GM23338 (cell line): ENCODE measurements at regions not wholly inside any gene's neighbourhood (a gene's known extent, or its start where the extent isn't known, plus 50 kb on each side); places are given as distances from the start of the nearest gene placed in this dataset.

Experiments
- ATAC-seq: fragments of 200-7000 bp; cut with Tn5 transposase; 3 replicates; pipeline ENCODE4 v1.9.1; 2020
- DNase-seq: peaks from one replicate; pipeline ENCODE4 v3.0.0-alpha.2; 2015; ENCODE audit warnings: low spot score
- H2AFZ ChIP-seq: fragments of 200-600 bp; sonication (generic); 2 replicates; pipeline ENCODE4 v1.8.0; 2016; ENCODE audit warnings: antibody characterized with exemption, mild to moderate bottlenecking, moderate library complexity
- H3F3A ChIP-seq: fragments of 200-600 bp; sonication (generic); replicated peaks from 2 replicates; pipeline ENCODE4 v1.8.0; 2017; ENCODE audit warnings: antibody characterized with exemption, mixed run types, low read depth
- H3K27ac ChIP-seq: fragments of 200-600 bp; sonication (generic); 2 replicates; pipeline ENCODE4 v1.6.1; 2016; ENCODE audit warnings: low read depth
- H3K27me3 ChIP-seq: fragments of 200-600 bp; sonication (generic); 2 replicates; pipeline ENCODE4 v1.8.0; 2016; ENCODE audit warnings: mild to moderate bottlenecking, mixed run types, moderate library complexity; ENCODE audit not compliant: insufficient read depth
- H3K36me3 ChIP-seq: fragments of 200-600 bp; sonication (generic); 2 replicates; pipeline ENCODE4 v1.8.0; 2016; ENCODE audit warnings: mild to moderate bottlenecking; ENCODE audit not compliant: insufficient read depth
- H3K4me1 ChIP-seq: fragments of 200-600 bp; sonication (generic); 2 replicates; pipeline ENCODE4 v1.8.0; 2016; ENCODE audit warnings: mild to moderate bottlenecking, moderate library complexity; ENCODE audit not compliant: insufficient read depth
- H3K4me2 ChIP-seq: fragments of 200-600 bp; sonication (generic); 2 replicates; pipeline ENCODE4 v1.7.1; 2017; ENCODE audit warnings: mixed run types
- H3K4me3 ChIP-seq: fragments of 200-600 bp; sonication (generic); 2 replicates; pipeline ENCODE4 v1.6.1; 2016; ENCODE audit warnings: mixed run types
- H3K79me2 ChIP-seq: fragments of 200-600 bp; sonication (generic); replicated peaks from 2 replicates; pipeline ENCODE4 v1.8.0; 2017; ENCODE audit warnings: mild to moderate bottlenecking; ENCODE audit not compliant: insufficient read depth
- H3K9me2 ChIP-seq: fragments of 200-600 bp; sonication (generic); 2 replicates; pipeline ENCODE4 v1.8.0; 2017; ENCODE audit not compliant: insufficient read depth
- H4K20me1 ChIP-seq: fragments of 200-600 bp; sonication (generic); replicated peaks from 2 replicates; pipeline ENCODE4 v1.8.0; 2017; ENCODE audit warnings: mild to moderate bottlenecking; ENCODE audit not compliant: insufficient read depth
- H3K27ac Mint-ChIP-seq: 2 replicates; pipeline ENCODE4 v1.8.0; 2020; ENCODE audit warnings: inconsistent platforms, mild to moderate bottlenecking, moderate library complexity, mixed read lengths
- H3K27me3 Mint-ChIP-seq: 3 replicates; pipeline ENCODE4 v1.8.0; 2022; ENCODE audit warnings: low read depth, mild to moderate bottlenecking, moderate library complexity, mixed read lengths, inconsistent platforms; ENCODE audit not compliant: insufficient read depth, poor library complexity
- H3K36me3 Mint-ChIP-seq: 3 replicates; pipeline ENCODE4 v1.8.0; 2021; ENCODE audit warnings: low read depth, mild to moderate bottlenecking, inconsistent platforms, moderate library complexity, mixed read lengths
- H3K4me1 Mint-ChIP-seq: 3 replicates; pipeline ENCODE4 v1.8.0; 2020; ENCODE audit warnings: mild to moderate bottlenecking, inconsistent platforms, mixed read lengths
- H3K4me3 Mint-ChIP-seq: 3 replicates; pipeline ENCODE4 v1.8.0; 2021; ENCODE audit warnings: moderate library complexity, mild to moderate bottlenecking, inconsistent platforms, mixed read lengths
- H3K9me3 Mint-ChIP-seq: 3 replicates; pipeline ENCODE4 v1.8.0; 2020; ENCODE audit warnings: moderate library complexity, mild to moderate bottlenecking, inconsistent platforms, mixed read lengths
- CREB1 ChIP-seq: fragments of 250-450 bp; sonication (Bioruptor Pico); IDR thresholded peaks from 2 replicates; pipeline ENCODE4 v1.5.0; 2020; ENCODE audit warnings: low read depth, mild to moderate bottlenecking, moderate library complexity
- CTCF ChIP-seq, 2 experiments: fragments of 200-600 bp in 1 of 2; sonication (generic) in 1 of 2; conservative IDR thresholded peaks; 2 replicates each; pipeline versions ENCODE4 v1.5.1 to v1.6.1; 2016 to 2017; ENCODE audit warnings: antibody characterized with exemption in 2 of 2, low read depth in 2 of 2, mild to moderate bottlenecking in 2 of 2, moderate library complexity in 1 of 2
- ETS1 ChIP-seq: IDR thresholded peaks from 2 replicates; pipeline ENCODE4 v1.6.1; 2016; ENCODE audit warnings: antibody characterized with exemption
- EZH2phosphoT487 ChIP-seq: fragments of 200-600 bp; sonication (generic); IDR thresholded peaks from one replicate; pipeline ENCODE4 v1.8.1; 2018; ENCODE audit warnings: antibody characterized with exemption; ENCODE audit not compliant: unreplicated experiment
- NANOG ChIP-seq: IDR thresholded peaks from 2 replicates; pipeline ENCODE4 v1.6.1; 2016; ENCODE audit warnings: antibody characterized with exemption, borderline replicate concordance
- ZNF462 ChIP-seq: fragments of 250-450 bp; sonication (Bioruptor Pico); IDR thresholded peaks from 2 replicates; pipeline ENCODE4 v1.5.0; 2020; ENCODE audit warnings: mild to moderate bottlenecking, moderate library complexity

- no peak for TF ChIP-seq ZNF462 (CRISPR knock-in tag)
- no peak for TF ChIP-seq EZH2phosphoT487
- TF ChIP-seq NANOG = no peak
- TF ChIP-seq ETS1 = no peak
- no peak for TF ChIP-seq CREB1 (CRISPR knock-in tag)
Observed at GRCh38 chr1:177858332-177858821, 111.5 kb downstream of the SEC16B start (continued).

GRCh38 chr1:177857285-177857684, 112.6 kb downstream of the SEC16B start:
- Histone ChIP-seq H2AFZ (no peak overlapping the region), H3K4me2 (no peak overlapping the region), H3K36me3 (no peaks in the 10 kb centered on the region), H3K9me2 (0 out of 2 replicates have a peak, but pooled peaks cover 6% of the 10 kb centered on the region), H3K27ac (no peak overlapping the region), H3F3A (no peaks in the 10 kb centered on the region), H4K20me1 (no peaks in the 10 kb centered on the region), H3K79me2 (no peaks in the 10 kb centered on the region), H3K4me3 (no peak overlapping the region), H3K27me3 (no peaks in the 10 kb centered on the region), H3K4me1 (no peaks in the 10 kb centered on the region)
- Mint-ChIP-seq H3K4me1 (no peaks in the 10 kb centered on the region), H3K36me3 (no peaks in the 10 kb centered on the region), H3K27me3 (peaks cover 2% of the 10 kb centered on the region), H3K4me3 (no peak overlapping the region), H3K9me3 (peaks cover 3% of the 10 kb centered on the region; the same call in 1 of the 3 replicates), H3K27ac (no peak overlapping the region)
- no peak for ATAC-seq
- DNase-seq = no peak
- TF ChIP-seq ZNF462 (CRISPR knock-in tag) (no peak), CTCF (conservative IDR thresholded peaks at IDR 0.05; ENCODE audit: low read depth in 2 of 2) (no peak), CREB1 (CRISPR knock-in tag) (no peak)
